B cell (primary cell): ENCODE measurements at regions not wholly inside any gene's neighbourhood (a gene's known extent, or its start where the extent isn't known, plus 50 kb on each side); places are given as distances from the start of the nearest gene placed in this dataset.

Source experiments
- ATAC-seq: fragments of 200-7000 bp; cut with Tn5 transposase; one replicate; pipeline ENCODE4 v1.10.0; 2021; ENCODE audit warnings: low read depth, mild to moderate bottlenecking, moderate number of reproducible peaks, moderate library complexity
- CTCF ChIA-PET: fragments of 350-600 bp; sonication (Branson Sonifier 250); formaldehyde crosslinking; loops from one replicate; lab custom pipeline; 2021; ENCODE audit warnings: antibody characterized with exemption, inconsistent platforms; lab: Charles Lee
- POLR2A ChIA-PET: fragments of 350-600 bp; sonication (Branson Sonifier 250); formaldehyde crosslinking; loops from one replicate; lab custom pipeline; 2021; ENCODE audit warnings: antibody characterized with exemption; lab: Charles Lee
- DNase-seq: peaks from one replicate; pipeline ENCODE4 v3.0.0; 2013
- H2AFZ ChIP-seq: 2 replicates; pipeline ENCODE4 v1.6.1; 2012; ENCODE audit warnings: mild to moderate bottlenecking, low read depth, low read length; ENCODE audit not compliant: insufficient read depth, poor library complexity, severe bottlenecking
- H3K27ac ChIP-seq, 2 donors: 1 replicate in 1 of 2; 2 replicates in 1 of 2; pipeline ENCODE4 v1.5.1; 2012 to 2013; ENCODE audit warnings: low read length in 2 of 2, mild to moderate bottlenecking in 2 of 2, moderate library complexity in 1 of 2
- H3K27me3 ChIP-seq, 4 experiments: fragments of 200-600 bp in 1 of 4; sonication (generic) in 1 of 4; replicated peaks in 1 of 4; 1 replicate in 2 of 4; 2 replicates in 2 of 4; pipeline versions ENCODE4 v1.6.1 to v1.7.0; 2013 to 2016; ENCODE audit warnings: low read length in 3 of 4, mild to moderate bottlenecking in 2 of 4, mixed read lengths in 1 of 4, moderate library complexity in 1 of 4; ENCODE audit not compliant: insufficient read depth in 4 of 4, control insufficient read depth in 3 of 4; ENCODE audit errors: control extremely low read depth in 1 of 4
- H3K36me3 ChIP-seq, 2 experiments: replicated peaks in 1 of 2; 1 replicate in 1 of 2; 2 replicates in 1 of 2; pipeline versions ENCODE4 v1.6.1 to v1.7.1; 2013; ENCODE audit warnings: low read length in 1 of 2; ENCODE audit not compliant: insufficient read depth in 2 of 2, control insufficient read depth in 1 of 2; ENCODE audit errors: control extremely low read depth in 1 of 2, extremely low read depth in 1 of 2
- H3K4me1 ChIP-seq, 2 donors: fragments of 200-600 bp in 1 of 2; sonication (generic) in 1 of 2; 1 replicate in 1 of 2; 2 replicates in 1 of 2; pipeline versions ENCODE4 v1.5.1 to v1.6.1; 2013 to 2017; ENCODE audit warnings: low read length in 2 of 2; ENCODE audit not compliant: control insufficient read depth in 2 of 2, insufficient read depth in 2 of 2
- H3K4me2 ChIP-seq: replicated peaks from 2 replicates; pipeline ENCODE3; 2012; ENCODE audit warnings: mild to moderate bottlenecking, low read depth, low read length; ENCODE audit not compliant: poor library complexity, severe bottlenecking
- H3K4me3 ChIP-seq, 5 experiments: fragments of 200-600 bp in 1 of 5; sonication (generic) in 1 of 5; 1 replicate in 3 of 5; 2 replicates in 2 of 5; pipeline versions ENCODE4 v1.5.1 to v1.7.0; 2011 to 2016; ENCODE audit warnings: low read length in 4 of 5, mild to moderate bottlenecking in 4 of 5, low read depth in 2 of 5, control low read depth in 1 of 5, moderate library complexity in 1 of 5; ENCODE audit not compliant: insufficient read depth in 1 of 5; ENCODE audit errors: control extremely low read depth in 1 of 5, extremely low read depth in 1 of 5
- H3K79me2 ChIP-seq: fragments of 200-600 bp; sonication (generic); one replicate; pipeline ENCODE4 v1.6.0; 2016; ENCODE audit warnings: low read length; ENCODE audit not compliant: control insufficient read depth, insufficient read depth
- H3K9ac ChIP-seq: fragments of 200-600 bp; sonication (generic); 2 replicates; pipeline ENCODE4 v1.6.1; 2017; ENCODE audit warnings: mild to moderate bottlenecking, low read length, moderate library complexity
- H3K9me3 ChIP-seq, 3 donors: one replicate each; pipeline versions ENCODE4 v1.6.1 to v1.7.1; 2013; ENCODE audit warnings: low read length in 2 of 3; ENCODE audit not compliant: control insufficient read depth in 2 of 3, insufficient read depth in 1 of 3; ENCODE audit errors: control extremely low read depth in 1 of 3
- H4K20me1 ChIP-seq: 2 replicates; pipeline ENCODE4 v1.6.0; 2012; ENCODE audit warnings: mild to moderate bottlenecking, low read length; ENCODE audit not compliant: insufficient read depth, control insufficient read depth, poor library complexity, severe bottlenecking
- H3K27ac Mint-ChIP-seq: one replicate; pipeline ENCODE4 v1.8.0; 2021; ENCODE audit warnings: mixed read lengths
- H3K27me3 Mint-ChIP-seq: one replicate; pipeline ENCODE4 v1.8.0; 2021; ENCODE audit warnings: mixed read lengths
- H3K4me1 Mint-ChIP-seq: one replicate; pipeline ENCODE4 v1.8.0; 2021; ENCODE audit warnings: mixed read lengths
- H3K4me3 Mint-ChIP-seq: one replicate; pipeline ENCODE4 v1.8.0; 2021; ENCODE audit warnings: mixed read lengths
- H3K9me3 Mint-ChIP-seq: one replicate; pipeline ENCODE4 v1.8.0; 2022; ENCODE audit warnings: mixed read lengths; ENCODE audit not compliant: insufficient read depth
- CTCF ChIP-seq: fragments of 200-600 bp; IDR thresholded peaks from one replicate; pipeline ENCODE4 v1.8.0; 2022; ENCODE audit warnings: antibody characterized with exemption, mild to moderate bottlenecking
- EZH2 ChIP-seq: IDR thresholded peaks from 2 replicates; pipeline ENCODE4 v1.6.1; 2012; ENCODE audit warnings: borderline replicate concordance, low read depth, mild to moderate bottlenecking, moderate library complexity, low read length; ENCODE audit not compliant: insufficient read depth, poor library complexity, severe bottlenecking
- WGBS: methylation state at CpG from one replicate; pipeline ENCODE4 v1.1.5; 2013; ENCODE audit warnings: missing lambda C conversion rate; ENCODE audit not compliant: insufficient coverage; 5-methylcytosine and 5-hydroxymethylcytosine counted together
- intact Hi-C: fragments of 100-400 bp; cut with micrococcal nuclease; formaldehyde crosslinking; loops from one replicate; pipeline ENCODE4 v1.10.0; 2022

GRCh38 chr12:132402831-132403416 lies 73.5 kb upstream of the GALNT9 start:
- Histone ChIP-seq H3K27me3 (peaks cover 0 to 50% (median 3%) of the 10 kb centered on the region in 4 experiments), H3K9ac (no peak overlapping the region), H2AFZ (no peak overlapping the region), H3K36me3 (no peaks in the 10 kb centered on the region), H3K79me2 (no peaks in the 10 kb centered on the region), H3K27ac (no peak overlapping the region), H3K4me2 (no peak overlapping the region), H3K9me3 (peaks cover 0 to 3% (median 0%) of the 10 kb centered on the region in 3 donors), H3K4me1 (no peaks in the 10 kb centered on the region), H3K4me3 (no peak overlapping the region), H4K20me1 (no peaks in the 10 kb centered on the region)
- TF ChIP-seq CTCF (no peak), EZH2 (no peak)
- ATAC-seq (no peak), DNase-seq (no peak)
- Mint-ChIP-seq H3K27ac (no peak overlapping the region), H3K4me3 (no peak overlapping the region), H3K4me1 (no peaks in the 10 kb centered on the region), H3K27me3 (peaks cover 13% of the 10 kb centered on the region), H3K9me3 (no peaks in the 10 kb centered on the region)
- intact Hi-C loops = no loop called here
- WGBS = 70% methylated on average over 23 of the region's 23 CpGs
- ChIA-PET POLR2A (no interaction called here), CTCF (interaction anchor here (1.3 kb wide), 1 partner anchor 249 kb away, joined by 4 read pairs; no protein-coding TSS in a partner anchor)

- no peak overlapping the region for H3K4me2 ChIP-seq
- POLR2A ChIA-PET = no interaction called here
- 80% methylated on average over 1 of the region's 1 CpG for WGBS
- no peak overlapping the region for H3K4me3 ChIP-seq
- Mint-ChIP-seq H3K4me3 (no peak overlapping the region), H3K4me1 (no peaks in the 10 kb centered on the region), H3K27me3 (peaks cover 13% of the 10 kb centered on the region), H3K9me3 (no peaks in the 10 kb centered on the region), H3K27ac (no peak overlapping the region)
- no peaks in the 10 kb centered on the region for H3K79me2 ChIP-seq
- no peak overlapping the region for H3K27ac ChIP-seq
- intact Hi-C loops = no loop called here
- no peaks in the 10 kb centered on the region for H3K4me1 ChIP-seq
- no peak overlapping the region for H3K9ac ChIP-seq
- DNase-seq (no peak), ATAC-seq (no peak)
- no peak overlapping the region for H2AFZ ChIP-seq
- no peaks in the 10 kb centered on the region for H3K9me3 ChIP-seq
- no peaks in the 10 kb centered on the region for H3K36me3 ChIP-seq
- CTCF ChIA-PET = no interaction called here
- peaks cover 0 to 53% (median 4%) of the 10 kb centered on the region in 4 experiments for H3K27me3 ChIP-seq
- H4K20me1 ChIP-seq = no peaks in the 10 kb centered on the region
- no peak for TF ChIP-seq EZH2
- TF ChIP-seq CTCF = no peak
Measured at GRCh38 chr12:132401982-132402381, 72.6 kb upstream of the GALNT9 start.
